HEK293T (cell line): ENCODE measurements at regions not wholly inside any gene's neighbourhood (a gene's known extent, or its start where the extent isn't known, plus 50 kb on each side); places are given as distances from the start of the nearest gene placed in this dataset.

ENCODE experiments used
- CTCF ChIA-PET: fragments of 350-600 bp; formaldehyde crosslinking; extraction: SDS; loops from one replicate; lab custom pipeline; 2021; ENCODE audit warnings: antibody characterized with exemption, inconsistent platforms; lab: Yijun Ruan, JAX
- POLR2A ChIA-PET: fragments of 350-600 bp; formaldehyde crosslinking; extraction: SDS; loops from one replicate; lab custom pipeline; 2020; ENCODE audit warnings: antibody characterized with exemption, inconsistent platforms; lab: Yijun Ruan, JAX
- DNase-seq: peaks from one replicate; pipeline ENCODE4 v3.0.0; 2012; ENCODE audit warnings: mixed read lengths; ENCODE audit errors: extremely low spot score
- ARNT ChIP-seq: fragments of 450-650 bp; IDR thresholded peaks from 2 replicates; pipeline ENCODE4 v1.6.1; 2017; ENCODE audit warnings: mild to moderate bottlenecking
- BHLHE40 ChIP-seq: fragments of 450-650 bp; IDR thresholded peaks from 2 replicates; pipeline ENCODE4 v1.6.1; 2016; ENCODE audit warnings: mild to moderate bottlenecking, moderate library complexity, borderline replicate concordance
- CTBP1 ChIP-seq: fragments of 450-650 bp; IDR thresholded peaks from 2 replicates; pipeline ENCODE4 v1.6.1; 2016; ENCODE audit warnings: borderline replicate concordance
- ELF4 ChIP-seq: fragments of 450-650 bp; IDR thresholded peaks from 2 replicates; pipeline ENCODE4 v1.6.1; 2017; ENCODE audit warnings: antibody characterized with exemption
- FOXA1 ChIP-seq: fragments of 450-650 bp; IDR thresholded peaks from 2 replicates; pipeline ENCODE4 v1.6.1; 2016; ENCODE audit warnings: mild to moderate bottlenecking
- FOXK2 ChIP-seq: fragments of 450-650 bp; IDR thresholded peaks from 2 replicates; pipeline ENCODE4 v1.6.1; 2016; ENCODE audit warnings: mild to moderate bottlenecking
- FOXM1 ChIP-seq: fragments of 450-650 bp; IDR thresholded peaks from 2 replicates; pipeline ENCODE4 v1.6.1; 2017; ENCODE audit warnings: mild to moderate bottlenecking, borderline replicate concordance
- HDGF ChIP-seq: fragments of 450-650 bp; IDR thresholded peaks from 2 replicates; pipeline ENCODE4 v1.6.1; 2017; ENCODE audit warnings: antibody characterized with exemption, borderline replicate concordance
- L3MBTL2 ChIP-seq: fragments of 450-650 bp; conservative IDR thresholded peaks from 2 replicates; pipeline ENCODE4 v1.6.1; 2016; ENCODE audit warnings: mild to moderate bottlenecking
- LEF1 ChIP-seq: fragments of 450-650 bp; IDR thresholded peaks from 2 replicates; pipeline ENCODE4 v1.6.1; 2017; ENCODE audit warnings: mild to moderate bottlenecking, borderline replicate concordance
- NFRKB ChIP-seq: fragments of 450-650 bp; IDR thresholded peaks from 2 replicates; pipeline ENCODE4 v1.6.1; 2016; ENCODE audit warnings: mild to moderate bottlenecking, moderate library complexity
- SP1 ChIP-seq: fragments of 450-650 bp; IDR thresholded peaks from 2 replicates; pipeline ENCODE4 v1.6.1; 2017
- SUZ12 ChIP-seq: fragments of 450-650 bp; IDR thresholded peaks from 2 replicates; pipeline ENCODE4 v1.6.1; 2016; ENCODE audit warnings: mild to moderate bottlenecking
- TARDBP ChIP-seq: fragments of 450-650 bp; IDR thresholded peaks from 2 replicates; pipeline ENCODE4 v1.6.1; 2016
- ZNF384 ChIP-seq: fragments of 450-650 bp; IDR thresholded peaks from 2 replicates; pipeline ENCODE4 v1.6.1; 2016
- TF ChIP-seq, protein P1 (sequence below): fragments of 450-650 bp; IDR thresholded peaks from 2 replicates; pipeline ENCODE4 v1.6.1; 2016

DNA sequence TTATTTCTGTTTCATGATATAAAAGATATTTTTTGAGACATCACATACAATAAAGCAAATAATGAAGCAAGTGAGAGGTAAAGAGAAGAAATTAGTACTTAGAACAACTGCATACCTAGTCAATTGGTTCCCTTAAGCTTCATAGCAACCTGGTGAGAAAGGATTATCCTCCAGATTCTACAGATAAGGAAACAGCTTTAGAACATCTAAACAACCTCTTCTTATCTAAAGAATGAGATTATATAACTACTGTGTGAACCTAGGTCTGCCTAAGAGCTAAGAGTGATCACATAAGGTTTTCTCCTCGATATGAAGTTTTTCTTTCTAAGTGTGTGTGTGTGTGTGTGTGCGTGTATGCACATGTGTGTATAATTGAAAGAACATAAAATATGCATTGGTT, 265.1 kb downstream of the NOL4 start:
- DNase-seq, result no peak
- TF ChIP-seq CTBP1, result no peak
- TF ChIP-seq, protein P1, sequence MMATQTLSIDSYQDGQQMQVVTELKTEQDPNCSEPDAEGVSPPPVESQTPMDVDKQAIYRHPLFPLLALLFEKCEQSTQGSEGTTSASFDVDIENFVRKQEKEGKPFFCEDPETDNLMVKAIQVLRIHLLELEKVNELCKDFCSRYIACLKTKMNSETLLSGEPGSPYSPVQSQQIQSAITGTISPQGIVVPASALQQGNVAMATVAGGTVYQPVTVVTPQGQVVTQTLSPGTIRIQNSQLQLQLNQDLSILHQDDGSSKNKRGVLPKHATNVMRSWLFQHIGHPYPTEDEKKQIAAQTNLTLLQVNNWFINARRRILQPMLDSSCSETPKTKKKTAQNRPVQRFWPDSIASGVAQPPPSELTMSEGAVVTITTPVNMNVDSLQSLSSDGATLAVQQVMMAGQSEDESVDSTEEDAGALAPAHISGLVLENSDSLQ, result no peak
- ChIA-PET POLR2A (interaction anchor here (0.8 kb wide), 1 partner anchor 33 kb away, joined by 3 read pairs; no protein-coding TSS in a partner anchor), CTCF (no interaction called here)

DNA sequence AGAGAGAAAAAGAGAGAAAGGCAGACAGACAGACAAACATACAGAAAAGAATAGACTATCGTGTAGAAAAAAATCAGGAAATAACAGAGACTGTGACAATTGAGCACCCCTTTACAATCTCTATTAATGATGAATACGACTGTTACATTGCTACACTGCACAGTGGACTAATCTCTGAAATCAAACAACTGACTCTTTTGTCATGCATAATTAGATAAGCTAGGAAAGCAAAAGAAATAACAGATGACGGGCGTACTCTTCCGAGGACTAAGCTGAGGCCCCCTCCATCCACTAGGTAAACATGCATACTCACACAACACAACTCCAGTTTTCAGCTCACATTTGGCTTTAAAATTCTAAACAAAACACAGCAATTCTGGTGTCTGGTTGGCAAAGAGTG, 267.0 kb downstream of the NOL4 start:
- POLR2A ChIA-PET, result no interaction called here
- CTCF ChIA-PET, result interaction anchor here (0.6 to 1.0 kb wide), 3 partner anchors 12 to 248 kb away, joined by 3 to 4 read pairs (median 4); no protein-coding TSS in a partner anchor

DNA sequence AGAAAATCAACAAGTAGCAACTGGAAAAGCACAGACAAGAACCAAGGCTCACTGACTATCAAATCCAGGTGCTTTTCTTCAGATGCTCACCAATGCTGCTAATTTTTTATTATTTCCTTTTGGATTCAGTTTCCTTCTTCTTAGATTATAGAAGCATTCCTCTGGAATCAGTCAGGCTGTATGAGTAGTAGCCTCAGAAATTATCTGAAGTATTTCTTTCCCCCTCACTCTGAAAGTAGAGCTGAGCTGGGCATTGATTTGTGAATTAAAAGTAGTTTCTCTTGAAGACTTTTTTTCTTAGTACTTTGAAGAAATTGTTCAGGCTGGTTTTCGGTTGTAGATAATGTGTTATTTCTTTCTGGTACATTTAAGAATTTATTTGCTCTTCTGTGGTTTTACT, 273.7 kb downstream of the NOL4 start:
- ChIA-PET POLR2A (no interaction called here), CTCF (no interaction called here)
- TF ChIP-seq L3MBTL2 (no peak), LEF1 (no peak), FOXM1 (no peak), FOXK2 (no peak), SP1 (no peak), HDGF (no peak), CTBP1 (no peak), SUZ12 (no peak), ZNF384 (no peak), FOXA1 (no peak), BHLHE40 (no peak)
- TF ChIP-seq, protein P1, result no peak
- DNase-seq, result no peak

More for the DNA sequence above, 267.0 kb downstream of the NOL4 start:
- DNase-seq, result no peak
- TF ChIP-seq FOXK2, result no peak
- no peak for TF ChIP-seq L3MBTL2
- TF ChIP-seq LEF1, result no peak
- TF ChIP-seq, protein P1, result no peak
- no peak for TF ChIP-seq FOXA1
- no peak for TF ChIP-seq ZNF384
- TF ChIP-seq CTBP1, result no peak
- no peak for TF ChIP-seq SP1
- TF ChIP-seq BHLHE40, result no peak

DNA sequence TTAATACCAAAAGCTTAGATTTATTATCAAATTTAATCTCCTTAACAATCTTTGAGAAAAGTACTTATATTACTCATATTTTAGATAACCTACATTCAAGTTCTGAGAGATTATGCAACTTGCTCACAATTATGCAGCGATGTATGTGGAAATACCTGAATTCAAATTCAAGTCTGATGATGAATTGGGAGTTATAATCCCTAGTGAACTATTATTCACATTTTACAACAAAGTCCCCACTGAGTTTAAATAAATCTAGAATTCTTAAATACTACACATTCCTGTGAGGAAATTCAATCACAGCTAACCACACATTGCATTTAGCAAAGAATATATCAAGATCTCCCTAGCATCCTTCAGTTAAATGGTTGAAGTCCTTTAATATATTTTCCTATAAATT, 278.4 kb downstream of the NOL4 start:
- POLR2A ChIA-PET, result no interaction called here
- CTCF ChIA-PET, result no interaction called here
- TF ChIP-seq FOXK2 (no peak), ARNT (no peak), CTBP1 (no peak), SUZ12 (no peak)
- DNase-seq, result no peak

DNA sequence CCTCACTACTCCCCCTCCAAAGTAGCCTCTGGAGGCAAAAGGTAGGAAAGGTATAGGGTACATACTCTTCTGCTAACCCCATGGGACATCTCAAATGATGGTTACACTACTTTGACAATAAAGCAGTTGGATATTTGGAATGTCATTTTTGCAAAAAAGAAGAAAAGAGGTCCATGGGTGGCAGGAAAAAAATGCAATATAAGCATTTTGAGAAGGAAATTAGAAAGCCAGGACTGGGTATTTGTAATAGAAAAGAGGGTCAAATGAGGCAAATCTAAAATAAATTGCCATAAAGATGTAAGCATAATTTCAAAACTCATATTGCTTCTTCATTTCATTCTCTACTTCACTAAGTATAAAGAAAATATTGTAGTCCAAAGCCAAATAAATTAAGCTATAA, 280.2 kb downstream of the NOL4 start:
- ChIA-PET POLR2A (no interaction called here), CTCF (no interaction called here)
- no peak for DNase-seq
- TF ChIP-seq ZNF384 (no peak), TARDBP (no peak), LEF1 (no peak), CTBP1 (no peak), ELF4 (no peak), FOXK2 (no peak), NFRKB (no peak), L3MBTL2 (no peak), HDGF (no peak), SP1 (no peak), SUZ12 (no peak), BHLHE40 (no peak)
- TF ChIP-seq, protein P1, result no peak

DNA sequence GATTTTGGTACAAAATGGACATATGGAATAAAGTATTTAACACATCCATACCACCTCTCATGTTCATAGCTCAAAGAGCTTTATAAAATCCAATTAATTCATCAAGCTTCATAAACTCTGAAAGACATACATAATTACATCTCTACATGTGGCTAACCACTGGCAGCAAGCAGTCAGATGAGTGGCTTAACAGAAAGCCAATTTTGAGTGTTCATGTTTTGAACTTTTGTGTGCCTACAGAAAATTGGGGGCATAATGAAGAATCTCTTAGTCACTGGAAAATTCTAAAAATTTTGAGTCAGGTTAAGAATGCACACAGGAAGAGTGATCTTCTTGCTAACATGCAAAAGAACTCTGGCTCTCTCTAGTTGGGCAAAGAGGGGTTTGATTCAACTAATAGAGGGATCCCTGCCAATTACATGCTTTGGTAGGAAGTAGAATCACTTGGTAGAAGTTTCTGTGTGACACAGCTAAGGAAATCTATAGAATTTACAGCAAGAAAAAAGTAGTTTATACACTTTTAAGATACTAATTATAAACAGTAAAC, 287.4 kb downstream of the NOL4 start:
- ChIA-PET POLR2A (no interaction called here), CTCF (interaction anchor here (0.6 kb wide), 1 partner anchor 1851 kb away, joined by 4 read pairs; no protein-coding TSS in a partner anchor)
- TF ChIP-seq HDGF, result no peak
- TF ChIP-seq BHLHE40, result no peak
- no peak for TF ChIP-seq L3MBTL2
- TF ChIP-seq, protein P1, result no peak
- no peak for TF ChIP-seq SUZ12
- no peak for TF ChIP-seq ZNF384
- TF ChIP-seq SP1, result no peak
- no peak for TF ChIP-seq FOXA1
- TF ChIP-seq CTBP1, result no peak
- no peak for TF ChIP-seq TARDBP
- no peak for TF ChIP-seq NFRKB
- no peak for TF ChIP-seq ARNT
- TF ChIP-seq ELF4, result no peak
- TF ChIP-seq FOXK2, result no peak
- no peak for TF ChIP-seq LEF1
- no peak for TF ChIP-seq FOXM1
- DNase-seq, result no peak
